GM18499 (cell line): ENCODE measurements at regions not wholly inside any gene's neighbourhood (a gene's known extent, or its start where the extent isn't known, plus 50 kb on each side); places are given as distances from the start of the nearest gene placed in this dataset.
A peak's percentile ranks its signal among the peaks of the same experiment; 100 is the strongest.

Source experiments
- ATAC-seq: cut with Tn5 transposase; IDR thresholded peaks from one replicate; pipeline ENCODE4 v1.9.1; 2021; ENCODE audit warnings: moderate number of reproducible peaks; ENCODE audit not compliant: insufficient read depth, unreplicated experiment

DNA sequence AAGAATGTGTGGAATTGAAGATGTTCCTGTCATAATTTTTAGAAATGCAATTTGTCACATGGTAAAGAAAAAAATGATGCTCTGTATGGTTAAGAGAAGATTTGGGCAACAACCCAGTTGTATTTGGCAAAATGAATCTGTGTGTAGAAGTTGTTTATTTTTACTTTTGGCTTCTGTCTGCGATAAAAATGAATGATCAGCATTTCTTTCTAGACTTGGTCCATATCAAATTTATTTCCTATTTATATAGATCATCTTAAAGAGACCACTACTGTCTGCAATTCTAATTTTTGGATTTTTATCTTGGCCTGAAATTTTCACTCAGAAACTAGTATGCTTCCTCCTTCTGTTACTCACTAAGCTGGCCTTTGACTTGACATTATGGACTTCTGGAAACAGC lies 396.9 kb downstream of the FAM47A start:
- no peak for ATAC-seq

DNA sequence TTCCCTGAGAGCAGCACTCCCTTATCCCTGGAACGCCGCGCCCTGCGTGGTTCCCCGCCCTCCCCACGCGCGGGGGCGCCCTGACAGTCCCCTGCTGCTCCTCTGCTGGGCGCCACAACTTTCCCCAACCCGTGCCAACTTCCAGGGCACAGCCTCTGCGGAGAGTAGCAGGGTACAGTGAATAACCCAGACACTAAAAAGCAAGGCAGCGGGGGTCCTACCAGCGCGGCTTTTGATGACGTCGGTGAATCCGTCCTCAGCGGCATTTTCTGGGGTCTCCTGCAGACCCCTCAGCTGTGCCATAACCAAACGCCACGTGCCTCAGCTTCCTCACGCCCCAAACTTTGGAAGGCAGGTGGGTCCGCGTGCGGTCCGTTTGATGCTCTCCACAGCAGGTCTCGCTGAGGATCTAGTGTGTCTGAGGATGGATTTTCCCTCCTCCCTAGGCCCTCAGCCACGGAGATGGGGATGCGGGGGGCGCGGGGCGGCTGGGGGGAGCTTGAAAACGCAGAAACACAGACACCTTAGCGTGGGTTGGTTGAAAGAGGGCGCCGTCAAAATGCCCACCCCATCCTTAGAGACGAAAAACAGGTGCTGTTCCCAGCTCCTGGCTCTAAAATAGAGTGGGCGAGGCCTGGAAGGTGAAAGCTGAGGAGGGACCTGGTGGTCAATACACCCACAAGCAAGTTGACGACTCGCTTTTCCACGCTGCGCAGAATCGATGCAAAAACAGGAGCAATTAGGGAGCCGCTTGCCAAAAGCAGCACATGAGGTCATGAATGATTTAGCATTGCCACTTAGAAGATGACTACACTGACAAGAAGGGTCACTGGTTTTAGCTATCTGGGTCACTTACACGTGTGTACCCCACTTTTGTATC lies 405.6 kb downstream of the FAM47A start:
- ATAC-seq: no peak

DNA sequence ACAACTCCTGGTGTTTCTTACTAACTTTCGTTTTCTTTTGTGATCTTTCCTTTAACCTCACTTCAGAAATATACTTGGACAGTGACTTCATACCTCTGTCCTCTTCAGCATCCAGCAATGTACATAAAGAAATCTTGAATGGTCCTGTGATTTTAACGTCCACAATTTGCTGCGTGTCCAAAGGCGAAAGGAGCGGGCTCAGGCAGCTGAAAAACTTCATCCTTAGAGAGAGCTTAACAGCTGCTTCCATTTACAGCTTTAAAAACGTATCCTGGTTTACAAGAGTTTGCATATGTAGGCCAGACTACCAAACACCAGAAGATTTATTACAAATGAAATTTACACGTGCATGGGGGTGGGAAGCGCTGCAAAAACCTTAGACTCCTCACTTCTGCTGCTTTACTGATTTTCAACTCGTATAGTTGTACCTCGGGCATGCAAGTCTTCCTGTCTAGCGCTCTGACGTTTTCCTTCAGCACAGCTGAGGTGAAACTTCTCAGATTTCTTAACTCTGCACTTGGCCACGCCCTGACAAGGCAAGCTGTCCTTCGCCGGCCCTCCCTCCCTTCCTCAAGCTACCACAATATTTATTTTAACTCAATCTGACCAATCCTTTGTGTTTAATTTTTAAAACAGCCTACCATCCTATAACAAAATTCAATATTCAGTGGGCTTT lies 406.4 kb downstream of the FAM47A start:
- ATAC-seq: no peak

DNA sequence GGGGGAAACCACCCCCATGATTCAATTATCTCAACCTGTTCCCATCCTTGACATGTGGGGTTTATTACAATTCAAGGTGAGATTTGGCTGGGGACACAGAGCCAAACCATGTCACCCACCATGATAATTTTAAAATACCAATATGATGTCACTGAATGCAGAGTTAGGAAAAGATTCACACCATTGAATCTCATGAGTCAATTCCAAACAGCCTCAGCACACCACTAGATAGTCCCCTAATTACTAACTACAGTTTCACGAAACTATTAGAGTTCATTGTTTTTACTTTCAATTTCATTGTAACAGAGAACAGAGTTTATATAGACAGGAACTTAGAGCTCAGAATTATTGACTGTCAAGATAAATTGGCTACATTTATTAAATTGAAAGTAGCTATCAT lies 410.2 kb downstream of the FAM47A start:
- peak; percentile 56 for ATAC-seq

DNA sequence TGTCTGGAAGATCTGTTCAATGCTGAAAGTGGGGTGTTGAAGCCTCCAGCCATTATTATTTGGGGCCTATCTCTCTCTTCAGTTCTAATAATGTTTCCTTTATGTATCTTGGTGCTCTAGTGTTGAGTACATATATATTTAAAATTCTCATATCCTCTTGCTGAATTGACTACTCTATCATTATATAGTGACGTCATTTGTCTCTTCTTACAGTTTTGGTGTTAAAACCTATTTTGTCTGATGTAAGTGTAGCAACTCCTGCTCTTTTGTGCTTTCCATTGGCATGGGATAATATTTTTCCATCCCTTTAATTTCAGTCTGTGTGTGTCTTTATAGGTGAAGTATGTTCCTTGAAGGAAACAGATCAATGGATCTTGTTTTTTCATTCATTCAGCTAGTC lies 446.0 kb downstream of the FAM47A start:
- ATAC-seq: no peak
